Sigmoid colon (tissue), 4 donors: ENCODE measurements at regions not wholly inside any gene's neighbourhood (a gene's known extent, or its start where the extent isn't known, plus 50 kb on each side); places are given as distances from the start of the nearest gene placed in this dataset.

Source experiments
- EP300 ChIP-seq, 4 donors: sonication (generic); formaldehyde crosslinking; IDR thresholded peaks; one replicate each; pipeline ENCODE4 v1.6.1; 2017; ENCODE audit warnings: antibody characterized with exemption in 4 of 4
- POLR2A ChIP-seq, 2 donors: fragments of 450-650 bp; IDR thresholded peaks; one replicate each; pipeline ENCODE4 v1.6.1; 2016; ENCODE audit warnings: antibody characterized with exemption in 2 of 2, mild to moderate bottlenecking in 2 of 2, moderate library complexity in 2 of 2
- TF ChIP-seq, protein P1 (sequence below), 4 experiments: fragments of 450-650 bp in 3 of 4; fragments of 200-600 bp in 1 of 4; IDR thresholded peaks; one replicate each; pipeline ENCODE4 v1.5.1; 2016 to 2019; ENCODE audit warnings: antibody characterized with exemption in 4 of 4, mild to moderate bottlenecking in 3 of 4, moderate library complexity in 2 of 4

DNA sequence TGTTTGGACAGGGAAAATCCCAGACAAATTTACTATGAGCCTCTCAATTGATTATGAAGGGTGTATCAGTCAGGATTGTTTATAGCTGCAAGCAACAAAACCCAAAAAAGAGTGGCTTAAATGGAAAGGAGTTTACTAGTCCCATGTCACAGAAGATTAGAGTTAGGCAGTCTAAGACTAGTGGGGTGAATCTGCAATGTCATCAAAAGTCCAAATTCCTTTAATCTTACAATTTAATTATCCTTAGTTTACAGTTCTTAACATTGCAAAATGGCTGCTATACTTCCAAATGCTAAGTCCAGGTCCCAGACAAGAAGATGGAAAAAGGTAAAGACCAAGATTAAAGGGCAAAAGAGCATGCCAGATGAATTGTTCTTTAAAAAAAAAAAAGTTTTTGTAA, 143.6 kb downstream of the CD47 start:
- TF ChIP-seq, protein P1, sequence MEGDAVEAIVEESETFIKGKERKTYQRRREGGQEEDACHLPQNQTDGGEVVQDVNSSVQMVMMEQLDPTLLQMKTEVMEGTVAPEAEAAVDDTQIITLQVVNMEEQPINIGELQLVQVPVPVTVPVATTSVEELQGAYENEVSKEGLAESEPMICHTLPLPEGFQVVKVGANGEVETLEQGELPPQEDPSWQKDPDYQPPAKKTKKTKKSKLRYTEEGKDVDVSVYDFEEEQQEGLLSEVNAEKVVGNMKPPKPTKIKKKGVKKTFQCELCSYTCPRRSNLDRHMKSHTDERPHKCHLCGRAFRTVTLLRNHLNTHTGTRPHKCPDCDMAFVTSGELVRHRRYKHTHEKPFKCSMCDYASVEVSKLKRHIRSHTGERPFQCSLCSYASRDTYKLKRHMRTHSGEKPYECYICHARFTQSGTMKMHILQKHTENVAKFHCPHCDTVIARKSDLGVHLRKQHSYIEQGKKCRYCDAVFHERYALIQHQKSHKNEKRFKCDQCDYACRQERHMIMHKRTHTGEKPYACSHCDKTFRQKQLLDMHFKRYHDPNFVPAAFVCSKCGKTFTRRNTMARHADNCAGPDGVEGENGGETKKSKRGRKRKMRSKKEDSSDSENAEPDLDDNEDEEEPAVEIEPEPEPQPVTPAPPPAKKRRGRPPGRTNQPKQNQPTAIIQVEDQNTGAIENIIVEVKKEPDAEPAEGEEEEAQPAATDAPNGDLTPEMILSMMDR (IDR thresholded peaks at IDR 0.05), result no peak
- TF ChIP-seq POLR2A (IDR thresholded peaks at IDR 0.05) (no peak), EP300 (IDR thresholded peaks at IDR 0.05) (no peak)
